ENCODE measurements at regions not wholly inside any gene's neighbourhood (a gene's known extent, or its start where the extent isn't known, plus 50 kb on each side); places are given as distances from the start of the nearest gene placed in this dataset.
"Not testable (repeated sequence)": the region's sequence is repeated elsewhere in the genome, so short reads cannot be mapped to it uniquely, and the experiment has no call there.

DNA sequence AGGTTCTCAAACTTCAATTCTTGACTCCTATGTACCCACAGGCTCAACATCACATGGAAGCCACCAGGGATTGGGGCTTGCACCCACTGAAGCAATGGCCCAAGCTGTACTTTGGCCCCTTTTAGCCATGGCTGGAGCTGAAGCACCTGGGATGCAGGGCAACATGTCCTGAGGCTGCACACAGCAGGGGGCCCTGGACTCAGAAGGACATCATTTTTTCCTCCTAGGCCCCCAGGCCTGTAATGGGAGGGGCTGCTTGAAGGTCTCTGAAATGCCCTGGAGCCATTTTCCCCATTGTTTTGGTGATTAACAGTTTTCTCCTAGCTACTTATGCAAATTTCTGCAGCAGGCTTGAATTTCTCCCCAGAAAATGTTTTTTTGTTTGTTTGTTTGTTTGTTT, 465.1 kb upstream of the PCDH10 start:
- DNase-seq (ENCODE audit: low read depth in 2 of 2) = no peak

DNA sequence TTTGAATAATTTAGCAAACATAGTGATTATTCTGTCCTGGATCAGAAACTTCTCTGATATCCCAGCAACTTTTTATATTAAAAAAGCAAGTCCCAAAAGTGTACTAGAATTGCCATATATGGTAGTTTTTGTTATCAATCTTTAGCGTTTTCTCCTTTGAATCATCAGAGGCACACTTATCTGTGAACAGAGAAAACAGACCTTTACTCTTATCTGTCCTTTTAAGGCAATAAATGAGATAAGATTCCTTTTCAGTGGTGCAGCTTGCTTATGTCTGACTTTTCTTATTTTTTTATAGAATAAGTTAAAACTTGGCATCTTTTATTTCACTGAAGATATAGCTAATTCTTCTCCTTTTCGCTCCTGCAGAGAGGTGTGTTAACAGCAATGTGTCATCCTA, 458.1 kb upstream of the PCDH10 start:
- DNase-seq (ENCODE audit: low read depth in 2 of 2) = no peak

DNA sequence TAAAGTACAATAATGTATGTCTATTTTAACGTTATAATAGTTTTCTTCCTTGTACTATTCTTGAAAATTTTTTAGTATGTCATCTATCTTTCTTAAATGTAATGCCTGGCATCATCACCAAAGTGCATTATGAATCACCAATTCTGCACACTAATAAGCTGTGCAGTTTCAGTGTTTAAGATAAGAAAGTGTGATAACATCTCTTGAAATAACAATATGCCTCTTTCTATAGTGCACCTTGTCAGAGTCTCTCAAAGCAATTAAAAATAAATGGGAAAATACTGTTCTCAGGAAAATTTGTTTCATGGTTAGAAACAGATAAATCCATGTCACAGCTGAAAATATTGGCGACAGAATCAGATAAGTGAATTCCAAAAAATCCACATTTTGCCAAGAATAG, 457.4 kb upstream of the PCDH10 start:
- no peak for DNase-seq (ENCODE audit: low read depth in 2 of 2)

DNA sequence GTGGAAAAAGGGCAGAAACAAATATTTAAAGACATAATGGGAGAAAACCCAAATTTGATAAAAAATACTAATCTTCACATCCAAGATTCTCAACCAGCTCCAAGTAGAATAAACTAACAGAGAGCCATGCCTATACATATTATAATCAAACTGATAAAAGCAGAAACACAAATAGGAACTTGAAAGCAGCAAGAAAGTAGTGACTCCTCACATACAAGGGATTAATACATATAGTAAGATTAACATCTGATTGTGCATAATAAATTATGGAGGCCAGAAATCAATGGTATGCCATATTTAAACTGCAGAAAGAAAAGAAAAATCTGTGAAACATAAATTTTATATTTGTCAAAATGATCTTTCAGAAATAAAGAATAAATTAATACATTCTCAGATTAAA, 454.3 kb upstream of the PCDH10 start:
- DNase-seq (ENCODE audit: low read depth in 2 of 2) = no peak

DNA sequence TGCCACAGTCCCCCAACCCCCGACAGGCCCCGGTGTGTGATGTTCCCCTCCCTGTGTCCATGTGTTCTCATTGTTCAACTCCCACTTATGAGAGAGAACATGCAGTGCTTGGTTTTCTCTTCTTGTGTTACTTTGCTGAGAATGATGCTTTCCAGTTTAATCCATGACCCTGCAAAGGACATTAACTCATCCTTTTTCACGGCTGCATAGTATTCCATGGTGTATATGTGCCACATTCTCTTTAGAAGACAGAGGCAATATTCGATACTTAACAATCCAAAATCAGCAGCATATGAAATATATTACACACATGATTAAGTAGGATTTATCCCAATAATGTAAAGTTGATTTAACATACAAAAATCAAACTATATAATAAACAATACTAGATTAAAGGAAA, 451.6 kb upstream of the PCDH10 start:
- DNase-seq (ENCODE audit: low read depth in 2 of 2) = not testable (repeated sequence)

DNA sequence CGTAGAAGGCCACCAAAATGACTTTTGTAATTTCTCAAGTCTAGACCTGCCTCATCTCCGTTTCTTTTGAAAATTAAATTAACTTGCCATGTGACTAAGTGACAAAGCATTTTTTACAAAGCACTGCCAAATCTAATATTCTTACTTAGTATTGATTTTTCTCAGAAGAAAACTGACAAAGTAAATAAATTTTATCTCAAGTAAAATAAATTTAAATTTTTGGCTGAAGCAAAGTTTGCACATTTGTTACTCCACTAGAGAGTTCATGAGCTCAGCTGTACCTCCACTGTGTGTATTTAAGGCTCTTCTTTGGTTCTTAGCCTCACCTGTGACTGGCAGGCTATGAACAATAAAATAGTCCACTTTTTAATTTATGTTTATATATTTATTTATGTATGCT, 441.1 kb upstream of the PCDH10 start:
- no peak for DNase-seq (ENCODE audit: low read depth in 2 of 2)

DNA sequence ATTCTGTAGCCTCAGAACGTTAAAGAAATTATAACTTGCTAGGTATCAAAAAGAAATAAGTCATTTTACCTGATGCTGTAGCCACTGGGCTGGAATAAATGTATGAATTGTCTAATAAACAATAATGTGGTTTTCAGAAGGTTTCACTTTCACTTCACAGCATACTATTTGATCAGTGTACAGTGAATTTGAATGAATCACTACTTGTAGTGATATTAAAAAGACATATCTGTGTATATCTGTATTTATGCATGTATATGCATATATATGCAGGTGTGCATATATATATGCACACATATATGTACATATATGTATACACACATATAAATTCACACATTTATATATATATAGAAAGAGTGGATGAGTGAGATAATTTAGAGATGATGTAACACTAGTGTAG, 440.0 kb upstream of the PCDH10 start:
- no peak for DNase-seq (ENCODE audit: low read depth in 2 of 2)

DNA sequence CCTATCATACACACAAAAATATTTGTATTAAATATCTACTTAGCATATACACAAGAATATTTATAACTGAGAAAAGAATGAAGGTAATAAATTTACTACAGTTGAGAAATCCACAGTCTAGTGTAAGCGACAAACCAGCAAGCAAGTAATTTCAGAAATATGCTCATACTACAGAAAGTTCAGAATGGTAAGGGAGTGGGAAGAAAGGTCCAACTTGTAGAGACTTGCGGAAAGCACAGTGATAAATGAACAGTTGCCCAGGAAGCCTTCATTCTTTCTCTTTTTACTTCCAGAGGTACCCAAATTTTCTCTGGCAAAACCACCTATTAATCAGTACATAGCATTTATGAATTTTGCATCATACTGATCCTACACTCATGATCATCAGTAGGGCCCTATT, 438.1 kb upstream of the PCDH10 start:
- DNase-seq (ENCODE audit: low read depth in 2 of 2) = no peak

DNA sequence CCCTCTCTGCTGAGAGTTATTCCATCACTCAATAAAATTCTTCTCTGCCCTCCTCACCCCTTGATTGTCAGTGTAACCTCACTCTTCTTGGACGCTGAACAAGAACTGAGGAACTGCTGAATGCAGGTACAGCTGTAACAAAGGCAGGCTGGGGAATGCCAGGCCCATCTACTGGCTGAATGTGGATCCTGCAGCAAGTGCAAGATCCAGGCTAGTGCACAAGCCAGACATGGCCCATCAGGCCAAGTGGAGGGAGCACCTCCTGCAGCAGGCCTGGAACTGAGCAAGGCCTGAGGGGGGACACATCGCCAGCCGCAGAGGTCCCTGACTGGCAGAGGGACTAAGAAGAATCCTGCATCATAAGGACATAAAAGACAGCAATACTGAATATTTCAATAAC, 411.8 kb upstream of the PCDH10 start:
- no peak for DNase-seq (ENCODE audit: low read depth in 2 of 2)

DNA sequence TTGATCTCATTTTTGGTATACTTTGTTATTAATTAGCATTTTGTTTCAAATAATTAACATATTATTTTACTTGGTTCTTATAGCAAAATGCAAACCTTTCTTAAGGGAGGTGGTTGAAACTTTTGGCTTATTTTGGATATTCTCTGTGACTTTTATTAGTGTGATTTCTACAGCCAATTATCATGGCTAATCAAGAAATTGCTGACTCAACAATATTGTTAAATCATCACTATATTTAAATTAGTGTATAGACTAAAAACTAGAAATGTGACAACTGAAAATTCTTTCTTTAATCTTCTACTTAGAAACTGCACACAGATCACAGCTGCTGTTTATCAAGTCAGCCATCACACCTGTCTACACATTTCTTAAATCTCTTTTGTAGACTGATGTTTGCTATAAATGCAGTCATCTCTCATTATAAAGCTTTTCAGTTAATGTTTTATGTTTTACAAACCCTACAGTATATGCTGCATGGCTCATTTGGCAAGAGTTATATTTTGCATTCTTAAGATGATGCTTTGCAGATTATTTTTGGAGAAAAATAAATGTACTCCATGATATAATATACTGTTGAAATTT, 389.8 kb upstream of the PCDH10 start:
- no peak for DNase-seq (ENCODE audit: low read depth in 2 of 2)

DNA sequence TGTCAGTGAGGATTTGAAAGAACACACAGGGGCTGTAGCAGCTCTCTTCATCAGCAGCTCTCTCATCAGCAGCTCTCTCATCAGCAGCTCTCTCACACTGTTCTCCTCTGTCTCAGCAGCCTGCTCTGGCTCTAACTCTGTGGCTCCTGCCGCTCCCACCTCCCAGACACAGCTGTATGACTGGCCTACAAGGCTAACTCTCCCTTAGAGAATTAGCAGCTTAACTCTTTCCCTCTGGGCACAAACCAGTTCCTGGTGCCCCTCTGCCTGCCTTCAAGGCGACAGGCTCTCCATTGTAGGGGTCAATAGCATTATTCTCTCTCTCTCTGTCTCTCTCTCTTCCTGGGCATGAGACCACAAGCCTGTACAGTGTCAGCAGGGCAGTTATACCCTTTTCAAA, 385.6 kb upstream of the PCDH10 start:
- no peak for DNase-seq (ENCODE audit: low read depth in 2 of 2)

DNA sequence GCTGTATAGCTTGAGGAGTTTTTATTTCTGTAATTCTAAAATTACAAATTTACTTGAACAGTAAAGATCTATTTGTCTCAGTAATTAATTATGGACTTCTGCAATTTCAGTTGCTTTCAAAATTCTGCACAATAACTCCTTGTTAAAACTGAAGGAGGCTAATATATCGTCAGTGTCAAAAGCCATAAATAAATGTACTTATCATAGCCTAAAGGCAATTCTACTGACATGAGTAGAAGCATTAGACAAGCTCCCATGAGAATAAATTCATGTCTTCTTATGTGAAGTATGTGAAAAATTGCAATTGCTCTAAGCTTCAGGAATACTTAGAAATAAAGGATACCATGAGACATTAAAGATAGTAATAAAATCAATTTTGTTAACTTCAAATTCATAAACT, 381.2 kb upstream of the PCDH10 start:
- DNase-seq (ENCODE audit: low read depth in 2 of 2) = no peak

DNA sequence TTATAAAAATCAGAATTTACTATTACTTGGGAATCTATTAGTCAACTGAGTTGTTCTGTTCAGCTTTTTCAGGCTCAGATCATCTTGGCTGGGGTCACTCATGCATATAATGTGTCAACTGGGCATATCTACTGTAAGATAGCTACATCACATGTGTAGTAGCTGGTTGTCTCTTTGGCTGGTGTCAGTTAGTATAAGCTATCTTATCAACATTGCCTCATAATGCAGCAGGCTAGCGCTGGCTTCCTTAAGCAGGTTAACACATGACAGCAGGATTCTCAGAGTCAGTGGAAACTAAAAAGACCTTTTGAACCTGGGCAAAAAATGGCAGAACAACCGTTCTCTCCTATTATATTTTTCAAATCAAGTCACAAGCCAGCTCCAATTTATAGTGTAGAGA, 378.3 kb upstream of the PCDH10 start:
- DNase-seq (ENCODE audit: low read depth in 2 of 2) = no peak

DNA sequence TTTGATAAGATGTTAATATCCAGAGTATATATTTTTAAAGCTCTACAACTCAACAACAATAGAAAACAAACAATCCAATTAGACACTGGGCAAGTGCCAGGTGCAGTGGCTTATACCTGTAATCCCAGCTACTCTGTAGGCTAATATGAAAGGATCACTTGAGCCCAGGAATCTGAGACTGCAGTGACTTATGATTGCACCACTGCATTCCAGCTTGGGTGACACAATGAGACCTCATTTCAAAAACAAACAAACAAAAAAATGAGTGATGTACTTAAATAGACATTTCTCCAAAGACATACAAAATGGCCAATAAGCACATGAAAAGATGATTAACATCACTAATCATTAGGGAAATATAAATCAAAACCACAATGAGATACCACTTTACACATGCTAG, 356.8 kb upstream of the PCDH10 start:
- DNase-seq (ENCODE audit: low read depth in 2 of 2) = no peak

DNA sequence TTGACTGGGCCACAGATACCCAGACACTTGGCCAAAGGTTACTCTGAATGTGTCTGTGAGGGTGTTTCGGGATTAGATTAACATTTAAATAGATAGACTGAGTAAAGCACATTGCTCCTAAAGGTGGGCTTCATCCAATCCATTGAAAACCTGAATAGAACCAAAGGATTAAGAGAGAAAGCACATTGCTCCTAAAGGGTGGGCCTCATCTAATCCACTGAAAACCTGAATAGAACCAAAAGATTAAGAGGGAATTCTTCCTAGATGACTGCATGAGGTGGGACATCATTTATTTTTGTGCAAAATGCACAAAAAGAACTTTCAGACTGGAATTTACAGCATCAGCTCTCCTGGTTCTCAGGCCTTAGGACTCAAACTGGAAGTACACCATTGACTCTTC, 351.2 kb upstream of the PCDH10 start:
- DNase-seq (ENCODE audit: low read depth in 2 of 2) = no peak

DNA sequence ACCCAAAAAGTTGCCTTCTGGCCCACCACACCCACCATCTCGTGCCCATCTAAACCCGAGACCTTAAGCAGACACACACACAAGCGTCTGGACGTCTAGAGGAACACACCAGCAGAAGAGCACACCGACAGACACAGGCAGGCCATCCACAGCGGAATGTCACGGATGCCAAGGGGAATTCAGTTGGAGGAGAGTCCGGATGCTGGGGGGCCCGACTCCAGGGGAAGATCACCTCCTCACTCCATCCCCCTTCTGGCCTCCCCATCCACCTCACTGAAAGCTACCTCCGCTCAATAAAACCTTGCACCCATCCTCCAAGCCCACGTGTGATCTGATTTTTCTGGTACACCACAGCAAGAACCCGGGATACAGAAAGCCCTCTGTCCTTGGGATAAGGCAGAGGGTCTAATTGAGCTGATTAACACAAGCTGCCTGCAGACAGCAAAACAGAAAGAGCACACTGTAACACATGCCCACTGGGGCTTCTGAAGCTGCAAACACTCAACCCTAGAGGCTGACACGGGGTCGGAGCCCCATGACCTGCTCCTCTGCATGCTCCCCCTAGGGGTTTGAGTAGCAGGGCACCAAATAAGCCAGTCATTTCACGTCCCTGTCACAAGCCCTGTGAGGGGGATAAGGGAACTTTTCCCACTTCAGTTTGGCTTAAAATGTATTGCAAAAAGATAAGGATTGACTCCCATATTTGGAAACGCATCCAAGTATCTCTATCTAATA, 339.6 kb upstream of the PCDH10 start:
- no peak for DNase-seq (ENCODE audit: low read depth in 2 of 2)

DNA sequence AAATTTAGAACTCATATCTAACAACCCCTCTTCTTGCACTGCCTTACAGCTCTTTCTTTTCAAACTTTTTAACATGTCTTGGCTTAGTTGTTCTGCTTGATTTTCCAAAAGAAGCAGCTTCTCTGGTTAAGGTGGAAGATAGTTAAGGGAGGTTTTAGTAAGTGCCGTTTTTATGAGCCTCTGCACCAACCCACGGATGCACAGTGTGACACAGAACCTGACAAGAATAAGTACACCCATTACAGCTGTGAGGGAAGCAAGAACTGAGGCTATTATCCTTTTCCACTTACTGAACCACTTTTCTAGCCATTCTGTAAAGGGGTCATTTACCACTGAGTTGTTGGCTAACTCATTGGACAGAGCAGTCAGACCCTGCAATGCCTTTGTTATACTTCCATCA, 336.0 kb upstream of the PCDH10 start:
- DNase-seq (ENCODE audit: low read depth in 2 of 2) = not testable (repeated sequence)

DNA sequence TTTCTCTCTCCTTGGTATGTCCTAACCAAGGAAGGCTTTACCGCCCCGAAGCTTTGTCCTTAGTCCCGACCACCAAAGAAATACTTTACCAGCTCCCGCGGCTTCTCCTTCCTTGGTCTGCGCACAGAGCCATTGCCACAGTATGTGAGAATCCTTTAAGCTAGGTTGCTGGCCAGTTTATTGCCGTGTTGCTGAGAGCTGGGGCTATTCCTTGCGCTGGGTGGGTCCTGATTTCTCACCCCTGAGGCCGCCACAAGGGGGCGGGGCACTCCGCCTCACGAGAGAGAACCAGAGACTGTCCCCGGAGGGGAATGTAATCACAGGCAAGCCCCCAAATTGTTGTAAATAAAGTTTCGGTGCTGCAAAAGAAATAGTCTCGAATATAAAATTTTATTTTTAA, 331.0 kb upstream of the PCDH10 start:
- no peak for DNase-seq (ENCODE audit: low read depth in 2 of 2)

DNA sequence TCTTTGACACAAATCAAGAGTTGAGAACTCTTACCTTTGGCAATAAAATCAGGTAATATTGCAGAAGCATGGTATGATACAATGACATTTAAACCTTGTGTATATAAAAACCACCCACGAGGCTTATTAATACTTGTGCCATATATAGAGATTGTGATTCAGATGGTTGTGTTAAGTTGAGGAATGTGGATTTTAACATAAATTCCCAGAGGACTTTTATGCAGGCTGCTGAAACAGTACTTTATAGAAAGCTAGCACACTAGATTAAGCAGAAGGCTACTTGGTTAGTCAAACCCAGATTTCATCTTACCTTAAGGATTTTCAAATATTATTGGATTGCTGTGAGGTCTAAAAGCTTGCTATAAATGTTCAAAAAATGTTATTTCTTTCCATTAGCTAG, 325.7 kb upstream of the PCDH10 start:
- DNase-seq (ENCODE audit: low read depth in 2 of 2) = no peak

DNA sequence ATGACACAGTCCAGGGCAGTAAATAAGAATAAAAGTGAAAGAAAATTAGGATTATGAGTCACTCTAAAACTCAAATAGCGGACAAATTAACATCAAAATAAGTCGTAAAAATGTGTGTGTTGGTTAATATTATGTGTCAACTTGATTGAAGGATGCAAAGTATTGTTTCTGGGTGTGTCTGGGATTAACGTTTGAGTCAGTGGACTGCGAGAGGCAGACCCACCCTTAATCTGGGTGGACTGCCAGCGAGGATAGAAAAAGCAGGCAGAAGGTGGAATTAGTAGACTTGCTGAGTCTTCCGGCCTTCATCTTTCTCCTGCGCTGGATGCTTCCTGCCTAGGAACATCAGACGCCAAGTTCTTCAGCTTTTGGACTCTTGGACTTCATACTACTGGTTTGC, 324.3 kb upstream of the PCDH10 start:
- no peak for DNase-seq (ENCODE audit: low read depth in 2 of 2)

DNA sequence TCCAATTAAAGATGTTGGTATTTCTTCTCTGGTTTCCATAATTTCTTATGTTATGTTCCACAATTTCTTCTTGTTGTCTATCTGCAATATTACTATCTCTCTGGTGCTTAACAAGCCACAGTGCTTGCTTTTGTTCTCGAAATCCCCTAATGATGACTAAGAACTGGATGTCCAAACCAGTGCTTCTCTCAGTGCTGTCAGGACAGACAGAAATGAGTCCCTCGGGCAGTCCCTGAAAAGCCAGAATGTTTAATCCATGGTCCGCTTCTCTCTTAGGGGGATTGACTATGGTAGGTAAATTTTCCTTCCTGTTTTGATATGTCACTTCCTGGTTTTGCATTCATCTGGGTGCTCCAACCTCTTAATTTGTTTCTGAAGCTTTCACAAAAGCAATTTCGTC, 321.6 kb upstream of the PCDH10 start:
- no peak for DNase-seq (ENCODE audit: low read depth in 2 of 2)

DNA sequence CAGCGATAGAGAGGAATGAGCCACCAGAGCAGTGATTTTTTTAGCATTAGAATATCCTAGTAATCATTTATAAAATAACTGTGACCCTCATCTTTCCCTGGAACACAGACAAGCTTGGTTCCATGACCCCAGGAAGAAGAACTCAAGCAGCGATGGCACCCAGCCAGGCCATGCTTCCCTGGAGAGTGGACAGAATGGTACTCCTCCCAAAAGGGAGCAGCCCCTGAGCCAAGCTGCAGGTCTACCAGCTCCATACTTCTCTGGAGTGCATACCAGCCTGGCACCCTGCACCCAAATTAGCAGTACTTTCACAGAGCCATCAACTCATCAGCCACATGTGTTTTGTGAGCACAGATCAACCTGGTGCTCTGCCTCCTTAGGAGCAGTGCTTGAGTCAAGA, 310.9 kb upstream of the PCDH10 start:
- no peak for DNase-seq (ENCODE audit: low read depth in 2 of 2)

DNA sequence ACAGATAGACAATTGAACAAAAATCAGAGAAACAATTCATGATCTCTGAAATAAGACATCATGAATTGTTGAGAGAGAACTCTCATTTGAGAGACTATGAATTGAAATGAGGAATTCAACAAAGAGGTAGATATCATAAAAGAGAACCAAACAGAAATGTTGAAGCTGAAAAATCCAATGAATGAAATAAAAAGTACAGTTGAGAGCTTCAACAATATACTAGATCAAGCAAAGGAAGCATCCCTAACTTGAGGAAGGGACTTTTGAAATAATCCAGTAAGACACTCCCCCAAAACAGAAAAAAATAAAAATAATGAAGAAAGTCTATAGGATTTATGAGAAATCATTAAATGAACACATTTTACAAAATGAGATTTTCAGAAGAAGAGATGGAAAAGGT, 310.0 kb upstream of the PCDH10 start:
- no peak for DNase-seq (ENCODE audit: low read depth in 2 of 2)

DNA sequence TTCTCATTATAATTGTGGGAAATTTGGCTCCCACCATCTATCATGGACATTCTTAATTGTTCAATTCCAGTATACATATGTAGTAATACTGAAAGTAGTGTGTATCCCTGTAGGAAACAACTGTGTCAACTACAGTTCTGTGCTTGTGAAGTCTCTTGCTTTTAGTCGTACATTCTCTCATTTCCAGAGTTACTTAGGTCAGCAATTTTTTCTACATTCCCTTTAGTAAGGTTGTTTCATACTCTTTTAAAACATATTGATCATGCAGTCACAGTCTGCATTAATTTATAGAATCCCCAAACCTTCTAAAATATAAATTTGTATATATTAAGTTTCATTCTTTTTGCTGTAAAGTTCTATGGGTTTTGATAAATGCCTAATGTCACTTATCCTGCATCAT, 289.2 kb upstream of the PCDH10 start:
- DNase-seq (ENCODE audit: low read depth in 2 of 2) = no peak
